Body of pancreas (tissue), 4 donors: ENCODE measurements at regions not wholly inside any gene's neighbourhood (a gene's known extent, or its start where the extent isn't known, plus 50 kb on each side); places are given as distances from the start of the nearest gene placed in this dataset.

Experiments
- ATAC-seq: fragments of 150-250 bp; one replicate; pipeline ENCODE4 v1.9.1; 2016
- DNase-seq, 4 donors: peaks; one replicate each; pipeline ENCODE4 v3.0.0-alpha.2; 2019
- H3K27ac ChIP-seq, 4 donors: fragments of 200-600 bp; sonication (generic); 1 replicate in 3 of 4; 2 replicates in 1 of 4; pipeline versions ENCODE4 v1.5.1 to v1.6.1; 2016 to 2019; ENCODE audit warnings: mild to moderate bottlenecking in 1 of 4, mixed read lengths in 1 of 4, moderate library complexity in 1 of 4
- H3K27me3 ChIP-seq, 2 donors: fragments of 200-600 bp; sonication (generic); one replicate each; pipeline ENCODE4 v1.6.0; 2016; ENCODE audit warnings: mild to moderate bottlenecking in 1 of 2
- H3K36me3 ChIP-seq, 2 donors: fragments of 200-600 bp; sonication (generic); replicated peaks in 1 of 2; 2 replicates each; pipeline ENCODE4 v1.5.1; 2016; ENCODE audit warnings: low read depth in 2 of 2; ENCODE audit not compliant: insufficient read depth in 1 of 2
- H3K4me1 ChIP-seq: fragments of 200-600 bp; sonication (generic); one replicate; pipeline ENCODE4 v1.6.0; 2016
- H3K4me3 ChIP-seq, 2 donors: fragments of 200-600 bp; sonication (generic); 1 replicate in 1 of 2; 2 replicates in 1 of 2; pipeline ENCODE4 v1.5.1; 2016 to 2019
- H3K9me3 ChIP-seq, 3 donors: fragments of 200-600 bp; sonication (generic); 1 replicate in 2 of 3; 2 replicates in 1 of 3; pipeline ENCODE4 v1.5.1; 2016
- CTCF ChIP-seq, 7 experiments: fragments of 450-650 bp in 4 of 7; fragments of 200-600 bp in 3 of 7; sonication (generic) in 3 of 7; IDR thresholded peaks; one replicate each; pipeline ENCODE4 v1.5.1; 2016 to 2019; ENCODE audit warnings: antibody characterized with exemption in 7 of 7
- POLR2A ChIP-seq, 3 donors: fragments of 450-650 bp; IDR thresholded peaks; one replicate each; pipeline ENCODE4 v1.6.1; 2016; ENCODE audit warnings: antibody characterized with exemption in 3 of 3, mild to moderate bottlenecking in 2 of 3
- WGBS, 2 donors: methylation state at CpG; one replicate each; pipeline ENCODE4 v1.1.5; 2017; 5-methylcytosine and 5-hydroxymethylcytosine counted together
- intact Hi-C: fragments of 100-400 bp; cut with DNase I; formaldehyde crosslinking; loops from one replicate; pipeline ENCODE4 v1.15.1; 2023

GRCh38 chr3:1787094-1787493 lies 311.6 kb upstream of the CNTN4 start:
- Histone ChIP-seq H3K4me3 (no peak overlapping the region), H3K27me3 (no peaks in the 10 kb centered on the region), H3K9me3 (no peaks in the 10 kb centered on the region), H3K27ac (no peak overlapping the region), H3K4me1 (no peaks in the 10 kb centered on the region), H3K36me3 (no peaks in the 10 kb centered on the region)
- DNase-seq = no peak
- ATAC-seq = no peak
- WGBS, 2 donors = 49 to 68% methylated on average over 3 of the region's 3 CpGs
- TF ChIP-seq CTCF (IDR thresholded peaks at IDR 0.05) (no peak), POLR2A (IDR thresholded peaks at IDR 0.05) (no peak)
- intact Hi-C loops = no loop called here

- no peak for DNase-seq
- WGBS, 2 donors = 40 to 47% methylated on average over 2 of the region's 2 CpGs
- TF ChIP-seq CTCF (IDR thresholded peaks at IDR 0.05) = no peak
- no peak for TF ChIP-seq POLR2A (IDR thresholded peaks at IDR 0.05)
- H3K4me3 ChIP-seq = no peak overlapping the region
- ATAC-seq = no peak
- no peaks in the 10 kb centered on the region for H3K36me3 ChIP-seq
- intact Hi-C loops = no loop called here
- H3K27ac ChIP-seq = no peak overlapping the region
- no peaks in the 10 kb centered on the region for H3K27me3 ChIP-seq
- H3K9me3 ChIP-seq = no peaks in the 10 kb centered on the region
- no peaks in the 10 kb centered on the region for H3K4me1 ChIP-seq
Measured at GRCh38 chr3:1792466-1792865, 306.2 kb upstream of the CNTN4 start.

GRCh38 chr3:1798711-1799405 lies 299.8 kb upstream of the CNTN4 start:
- Histone ChIP-seq H3K27me3 (no peaks in the 10 kb centered on the region), H3K9me3 (no peaks in the 10 kb centered on the region), H3K27ac (no peak overlapping the region), H3K4me1 (no peaks in the 10 kb centered on the region), H3K4me3 (no peak overlapping the region), H3K36me3 (no peaks in the 10 kb centered on the region)
- WGBS, 2 donors = 81 to 86% methylated on average over 10 of the region's 10 CpGs
- DNase-seq (no peak), ATAC-seq (no peak)
- TF ChIP-seq CTCF (IDR thresholded peaks at IDR 0.05) = no peak
- no peak for TF ChIP-seq POLR2A (IDR thresholded peaks at IDR 0.05)
- intact Hi-C loops = no loop called here

- TF ChIP-seq CTCF (IDR thresholded peaks at IDR 0.05) (no peak), POLR2A (IDR thresholded peaks at IDR 0.05) (no peak)
- H3K9me3 ChIP-seq = no peaks in the 10 kb centered on the region
- 58 to 68% methylated on average over 2 to 3 of the region's 3 CpGs for WGBS, 2 donors
- H3K27me3 ChIP-seq = no peaks in the 10 kb centered on the region
- no peak for ATAC-seq
- no peaks in the 10 kb centered on the region for H3K4me1 ChIP-seq
- no peak overlapping the region for H3K27ac ChIP-seq
- intact Hi-C loops = no loop called here
- H3K36me3 ChIP-seq = no peaks in the 10 kb centered on the region
- peak in 3 of 4 donors; percentile 3 to 53 (median 42) for DNase-seq
- no peak overlapping the region for H3K4me3 ChIP-seq
Measured at GRCh38 chr3:1805331-1805730, 293.3 kb upstream of the CNTN4 start.

GRCh38 chr3:1808590-1808989 lies 290.1 kb upstream of the CNTN4 start:
- Histone ChIP-seq H3K9me3 (no peaks in the 10 kb centered on the region), H3K4me3 (no peak overlapping the region), H3K27ac (no peak overlapping the region), H3K36me3 (no peaks in the 10 kb centered on the region), H3K27me3 (no peaks in the 10 kb centered on the region), H3K4me1 (no peaks in the 10 kb centered on the region)
- WGBS, 2 donors = 62 to 73% methylated on average over 1 of the region's 1 CpG
- no peak for ATAC-seq
- intact Hi-C loops = no loop called here
- no peak for TF ChIP-seq CTCF (IDR thresholded peaks at IDR 0.05)
- no peak for TF ChIP-seq POLR2A (IDR thresholded peaks at IDR 0.05)
- DNase-seq = no peak
